ENCODE measurements at regions not wholly inside any gene's neighbourhood (a gene's known extent, or its start where the extent isn't known, plus 50 kb on each side); places are given as distances from the start of the nearest gene placed in this dataset.

- TF ChIP-seq MAX (IDR thresholded peaks at IDR 0.05; ENCODE audit: insufficient read depth, insufficient read length) (no peak), CTCF (IDR thresholded peaks at IDR 0.05; ENCODE audit: extremely low read depth in 1 of 2, insufficient read depth in 1 of 2, low read depth in 1 of 2, low read length in 2 of 2) (no peak), JUN (IDR thresholded peaks at IDR 0.05; ENCODE audit: borderline replicate concordance, insufficient read depth, insufficient read length, low read depth) (no peak), POLR2A (IDR thresholded peaks at IDR 0.05; ENCODE audit: low read depth, low read length) (no peak), EZH2 (IDR thresholded peaks at IDR 0.05; ENCODE audit: borderline replicate concordance, low read depth, low read length, severe bottlenecking) (no peak), GATA2 (IDR thresholded peaks at IDR 0.05; ENCODE audit: insufficient read depth, insufficient read length, low read depth, low read length) (no peak), MYC (IDR thresholded peaks at IDR 0.05; ENCODE audit: low read depth, low read length) (no peak)
These were observed 75.2 kb upstream of the WNT11 start for GRCh38 chr11:76281558-76281906.
